Neural progenitor cell (in vitro differentiated cells): ENCODE measurements at regions not wholly inside any gene's neighbourhood (a gene's known extent, or its start where the extent isn't known, plus 50 kb on each side); places are given as distances from the start of the nearest gene placed in this dataset.

Experiments
- DNase-seq: peaks from one replicate; pipeline ENCODE4 v3.0.0-alpha.2; 2016; ENCODE audit warnings: low spot score
- H2AFZ ChIP-seq: fragments of 200-600 bp; sonication (generic); replicated peaks from 2 replicates; pipeline ENCODE4 v1.6.1; 2016; ENCODE audit warnings: antibody characterized with exemption
- H3F3A ChIP-seq: fragments of 200-600 bp; sonication (generic); 2 replicates; pipeline ENCODE4 v1.6.1; 2016; ENCODE audit warnings: antibody characterized with exemption, low read depth
- H3K27ac ChIP-seq: fragments of 200-600 bp; sonication (generic); 2 replicates; pipeline ENCODE4 v1.5.1; 2016; ENCODE audit warnings: mild to moderate bottlenecking
- H3K27me3 ChIP-seq: fragments of 200-600 bp; sonication (generic); 2 replicates; pipeline ENCODE4 v1.6.1; 2016; ENCODE audit warnings: mild to moderate bottlenecking, moderate library complexity
- H3K36me3 ChIP-seq: fragments of 200-600 bp; sonication (generic); 2 replicates; pipeline ENCODE4 v1.5.1; 2016
- H3K4me1 ChIP-seq: fragments of 200-600 bp; sonication (generic); 2 replicates; pipeline ENCODE4 v1.6.1; 2016; ENCODE audit warnings: mixed run types
- H3K4me2 ChIP-seq: fragments of 200-600 bp; sonication (generic); 2 replicates; pipeline ENCODE4 v1.6.1; 2016
- H3K4me3 ChIP-seq: fragments of 200-600 bp; sonication (generic); 2 replicates; pipeline ENCODE4 v1.5.1; 2016
- H3K79me2 ChIP-seq: fragments of 200-600 bp; sonication (generic); 2 replicates; pipeline ENCODE4 v1.6.1; 2016; ENCODE audit warnings: low read depth
- H3K9ac ChIP-seq: fragments of 200-600 bp; sonication (generic); 2 replicates; pipeline ENCODE4 v1.6.1; 2016
- H3K9me3 ChIP-seq: fragments of 200-600 bp; sonication (generic); 2 replicates; pipeline ENCODE4 v1.5.1; 2016; ENCODE audit warnings: low read depth
- H4K20me1 ChIP-seq: fragments of 200-600 bp; sonication (generic); 2 replicates; pipeline ENCODE4 v1.6.1; 2016; ENCODE audit warnings: low read depth
- H3K27ac Mint-ChIP-seq: 3 replicates; pipeline ENCODE4 v1.8.0; 2021; ENCODE audit warnings: mixed read lengths
- H3K27me3 Mint-ChIP-seq: 2 replicates; pipeline ENCODE4 v1.8.0; 2022; ENCODE audit warnings: low read depth, mild to moderate bottlenecking, inconsistent platforms, moderate library complexity, mixed read lengths; ENCODE audit not compliant: insufficient read depth
- H3K36me3 Mint-ChIP-seq: 3 replicates; pipeline ENCODE4 v1.8.0; 2021; ENCODE audit warnings: mixed read lengths
- H3K4me1 Mint-ChIP-seq: 3 replicates; pipeline ENCODE4 v1.8.0; 2021; ENCODE audit warnings: mixed read lengths
- H3K4me3 Mint-ChIP-seq: 3 replicates; pipeline ENCODE4 v1.8.0; 2021; ENCODE audit warnings: mild to moderate bottlenecking, moderate library complexity, mixed read lengths
- H3K9me3 Mint-ChIP-seq: 3 replicates; pipeline ENCODE4 v1.8.0; 2020; ENCODE audit warnings: mixed read lengths
- CTCF ChIP-seq: fragments of 200-600 bp; sonication (generic); IDR thresholded peaks from 2 replicates; pipeline ENCODE4 v1.5.1; 2017; ENCODE audit warnings: antibody characterized with exemption, mild to moderate bottlenecking
- EZH2 ChIP-seq: fragments of 200-600 bp; sonication (generic); IDR thresholded peaks from 2 replicates; pipeline ENCODE4 v1.6.1; 2017; ENCODE audit warnings: antibody characterized with exemption, mild to moderate bottlenecking, moderate library complexity
- EZH2phosphoT487 ChIP-seq: fragments of 200-600 bp; sonication (generic); IDR thresholded peaks from 2 replicates; pipeline ENCODE4 v1.6.1; 2017; ENCODE audit warnings: antibody characterized with exemption

GRCh38 chr11:43994196-43994595 lies 51.8 kb downstream of the C11orf96 start:
- no peak overlapping the region for H3K4me3 Mint-ChIP-seq

GRCh38 chr11:43996318-43996717 lies 51.5 kb upstream of the ACCSL start:
- Mint-ChIP-seq H3K4me1 (peaks cover 12% of the 10 kb centered on the region), H3K4me3 (no peak overlapping the region), H3K36me3 (no peaks in the 10 kb centered on the region), H3K27me3 (peaks cover 7% of the 10 kb centered on the region), H3K9me3 (no peaks in the 10 kb centered on the region), H3K27ac (no peak overlapping the region)
- peaks cover 4% of the 10 kb centered on the region for H3K4me1 ChIP-seq
- no peak overlapping the region for H3K4me3 ChIP-seq
- H3F3A ChIP-seq: no peaks in the 10 kb centered on the region
- no peak for TF ChIP-seq CTCF
- TF ChIP-seq EZH2phosphoT487: no peak
- TF ChIP-seq EZH2: no peak
- no peak overlapping the region for H3K27ac ChIP-seq
- DNase-seq: no peak
- H2AFZ ChIP-seq: no peak overlapping the region
- H3K36me3 ChIP-seq: no peaks in the 10 kb centered on the region
- H3K27me3 ChIP-seq: no peaks in the 10 kb centered on the region
- no peaks in the 10 kb centered on the region for H4K20me1 ChIP-seq
- H3K9ac ChIP-seq: no peak overlapping the region
- H3K4me2 ChIP-seq: no peak overlapping the region
- H3K79me2 ChIP-seq: no peaks in the 10 kb centered on the region
- H3K9me3 ChIP-seq: no peaks in the 10 kb centered on the region

More at GRCh38 chr11:43994196-43994595, 51.8 kb downstream of the C11orf96 start:
- peaks cover 7% of the 10 kb centered on the region for H3K27me3 Mint-ChIP-seq
- Histone ChIP-seq H4K20me1 (no peaks in the 10 kb centered on the region), H3K4me1 (peaks cover 7% of the 10 kb centered on the region), H2AFZ (no peak overlapping the region), H3K27ac (no peak overlapping the region), H3K27me3 (no peaks in the 10 kb centered on the region), H3K4me2 (no peak overlapping the region), H3K79me2 (no peaks in the 10 kb centered on the region), H3K4me3 (no peak overlapping the region), H3K36me3 (no peaks in the 10 kb centered on the region), H3K9ac (no peak overlapping the region), H3F3A (no peaks in the 10 kb centered on the region), H3K9me3 (no peaks in the 10 kb centered on the region)
- no peak overlapping the region for H3K27ac Mint-ChIP-seq
- H3K36me3 Mint-ChIP-seq: no peaks in the 10 kb centered on the region
- no peaks in the 10 kb centered on the region for H3K9me3 Mint-ChIP-seq
- DNase-seq: no peak
- no peak for TF ChIP-seq CTCF
- TF ChIP-seq EZH2phosphoT487: no peak
- TF ChIP-seq EZH2: no peak
- H3K4me1 Mint-ChIP-seq: peaks cover 20% of the 10 kb centered on the region

GRCh38 chr11:43997022-43997660 lies 50.6 kb upstream of the ACCSL start:
- no peaks in the 10 kb centered on the region for H3F3A ChIP-seq
- no peak overlapping the region for H3K9ac ChIP-seq
- Mint-ChIP-seq H3K27ac (peak overlapping the region; percentile 18), H3K36me3 (no peaks in the 10 kb centered on the region), H3K4me1 (peaks cover 16% of the 10 kb centered on the region), H3K27me3 (peaks cover 3% of the 10 kb centered on the region), H3K4me3 (no peak overlapping the region), H3K9me3 (no peaks in the 10 kb centered on the region)
- H2AFZ ChIP-seq: peak overlapping the region; percentile 26
- no peak overlapping the region for H3K4me2 ChIP-seq
- H3K79me2 ChIP-seq: no peaks in the 10 kb centered on the region
- TF ChIP-seq EZH2phosphoT487 (no peak), EZH2 (no peak), CTCF (no peak)
- peak overlapping the region; percentile 29 for H3K27ac ChIP-seq
- no peak overlapping the region for H3K4me3 ChIP-seq
- H4K20me1 ChIP-seq: no peaks in the 10 kb centered on the region
- H3K4me1 ChIP-seq: peaks cover 9% of the 10 kb centered on the region
- H3K27me3 ChIP-seq: no peaks in the 10 kb centered on the region
- no peak for DNase-seq
- no peaks in the 10 kb centered on the region for H3K36me3 ChIP-seq
- H3K9me3 ChIP-seq: no peaks in the 10 kb centered on the region
